HCT116 (cell line): ENCODE measurements at regions not wholly inside any gene's neighbourhood (a gene's known extent, or its start where the extent isn't known, plus 50 kb on each side); places are given as distances from the start of the nearest gene placed in this dataset.

Experiments
- ATAC-seq: fragments of 200-7000 bp; cut with Tn5 transposase; 2 replicates; pipeline ENCODE4 v1.9.1; 2020; ENCODE audit warnings: mild to moderate bottlenecking, moderate library complexity
- BruUV-seq: library from RNA; stranded (reverse); fragments of 400-500 nt; replicated peaks from 2 replicates; lab custom pipeline; 2021; lab: Mats Ljungman, UMichigan
- CTCF ChIA-PET: fragments of 300-600 bp; sonication (Branson Sonifier 250); formaldehyde crosslinking; loops from one replicate; lab custom pipeline; 2021; ENCODE audit warnings: antibody characterized with exemption; lab: Charles Lee
- POLR2A ChIA-PET: fragments of 300-600, 350-600 bp; sonication (Branson Sonifier 250); formaldehyde crosslinking; loops from one replicate; lab custom pipeline; 2021; ENCODE audit warnings: antibody characterized with exemption; lab: Charles Lee
- RAD21 ChIA-PET, 2 experiments: fragments of 300-600 bp; sonication (Branson Sonifier 250); formaldehyde crosslinking; loops; one replicate each; lab custom pipeline; 2023; ENCODE audit warnings: low total read pairs in 2 of 2; ENCODE audit not compliant: uncharacterized antibody in 2 of 2, unreplicated experiment in 2 of 2, low non-redundant PET in 1 of 2; lab: Charles Lee
- DNase-seq: peaks from one replicate; pipeline ENCODE4 v3.0.0-alpha.2; 2010; ENCODE audit warnings: low read depth, low spot score
- H2AFZ ChIP-seq: fragments of 200-600 bp; shearing (Covaris generic), sonication (generic); 2 replicates; pipeline ENCODE4 v1.6.1; 2017; ENCODE audit warnings: low read depth, mixed run types, mixed read lengths, antibody characterized with exemption, low read length; ENCODE audit not compliant: poor library complexity, severe bottlenecking
- H3K27ac ChIP-seq: 2 replicates; pipeline ENCODE4 v1.5.1; 2012; ENCODE audit warnings: low read depth, low read length
- H3K27me3 ChIP-seq: fragments of 200-600 bp; sonication (generic); 2 replicates; pipeline ENCODE4 v1.6.1; 2016; ENCODE audit warnings: mixed run types, low read length, mixed read lengths; ENCODE audit not compliant: insufficient read depth
- H3K36me3 ChIP-seq, 2 experiments: fragments of 200-500 bp in 1 of 2; fragments of 200-600 bp in 1 of 2; sonication (Bioruptor generic) in 1 of 2; sonication (generic) in 1 of 2; 2 replicates each; pipeline versions ENCODE4 v1.5.1 to v1.6.1; 2014 to 2016; ENCODE audit warnings: low read length in 2 of 2, inconsistent platforms in 1 of 2, mixed read lengths in 1 of 2, mixed run types in 1 of 2; ENCODE audit not compliant: insufficient read depth in 2 of 2, control insufficient read depth in 1 of 2
- H3K4me1 ChIP-seq, 2 experiments: fragments of 200-600 bp in 1 of 2; sonication (generic) in 1 of 2; 2 replicates each; pipeline versions ENCODE4 v1.5.1 to v1.6.1; 2012 to 2017; ENCODE audit warnings: low read length in 2 of 2, inconsistent platforms in 1 of 2, mild to moderate bottlenecking in 1 of 2, mixed read lengths in 1 of 2, mixed run types in 1 of 2, moderate library complexity in 1 of 2; ENCODE audit not compliant: insufficient read depth in 2 of 2, control insufficient read depth in 1 of 2
- H3K4me2 ChIP-seq: fragments of 200-600 bp; sonication (generic); 2 replicates; pipeline ENCODE4 v1.6.1; 2017; ENCODE audit warnings: mixed run types, low read length, mixed read lengths
- H3K4me3 ChIP-seq, 2 experiments: fragments of 200-600 bp in 1 of 2; sonication (generic) in 1 of 2; replicated peaks in 1 of 2; 2 replicates each; pipeline ENCODE4 v1.5.1; 2011 to 2016; ENCODE audit warnings: low read length in 2 of 2, control low read depth in 1 of 2, low read depth in 1 of 2, mild to moderate bottlenecking in 1 of 2, mixed read lengths in 1 of 2, mixed run types in 1 of 2
- H3K79me2 ChIP-seq: fragments of 200-600 bp; sonication (generic); 2 replicates; pipeline ENCODE4 v1.6.1; 2017; ENCODE audit warnings: mild to moderate bottlenecking, mixed run types, low read length, moderate library complexity, mixed read lengths; ENCODE audit not compliant: insufficient read depth
- H3K9ac ChIP-seq: fragments of 200-600 bp; sonication (generic); 2 replicates; pipeline ENCODE4 v1.6.1; 2016; ENCODE audit warnings: low read length, mixed read lengths
- H3K9me2 ChIP-seq: fragments of 200-600 bp; sonication (generic), shearing (Covaris generic); 2 replicates; pipeline ENCODE4 v1.6.1; 2017; ENCODE audit warnings: mixed run types, mild to moderate bottlenecking, moderate library complexity; ENCODE audit not compliant: insufficient read depth
- H3K9me3 ChIP-seq, 2 experiments: fragments of 200-500 bp in 1 of 2; fragments of 200-600 bp in 1 of 2; sonication (Bioruptor generic) in 1 of 2; sonication (generic) in 1 of 2; 2 replicates each; pipeline ENCODE4 v1.6.1; 2014 to 2017; ENCODE audit warnings: low read length in 2 of 2, mixed read lengths in 2 of 2, inconsistent platforms in 1 of 2, low read depth in 1 of 2, mild to moderate bottlenecking in 1 of 2, mixed run types in 1 of 2, moderate library complexity in 1 of 2; ENCODE audit not compliant: control insufficient read depth in 1 of 2, insufficient read depth in 1 of 2
- H4K20me1 ChIP-seq: fragments of 200-600 bp; sonication (generic), shearing (Covaris generic); 2 replicates; pipeline ENCODE4 v1.6.1; 2017; ENCODE audit warnings: mixed run types, mild to moderate bottlenecking, moderate library complexity; ENCODE audit not compliant: insufficient read depth
- CBX3 ChIP-seq: IDR thresholded peaks from 2 replicates; pipeline ENCODE4 v1.6.1; 2012; ENCODE audit warnings: low read depth
- CEBPB ChIP-seq: IDR thresholded peaks from 2 replicates; pipeline ENCODE4 v1.6.1; 2012; ENCODE audit warnings: low read depth
- EGR1 ChIP-seq: IDR thresholded peaks from 2 replicates; pipeline ENCODE4 v1.6.1; 2012; ENCODE audit warnings: low read depth
- ELF1 ChIP-seq: IDR thresholded peaks from 2 replicates; pipeline ENCODE4 v1.6.1; 2012; ENCODE audit warnings: low read depth, borderline replicate concordance
- EZH2 ChIP-seq: fragments of 200-600 bp; sonication (generic); IDR thresholded peaks from 2 replicates; pipeline ENCODE4 v1.6.1; 2017; ENCODE audit warnings: antibody characterized with exemption, mixed run types
- EZH2phosphoT487 ChIP-seq: fragments of 200-600 bp; IDR thresholded peaks from 2 replicates; pipeline ENCODE4 v1.6.1; 2018; ENCODE audit warnings: antibody characterized with exemption, borderline replicate concordance
- FOSL1 ChIP-seq: IDR thresholded peaks from 2 replicates; pipeline ENCODE4 v1.6.1; 2012; ENCODE audit warnings: low read depth
- JUND ChIP-seq: IDR thresholded peaks from 2 replicates; pipeline ENCODE4 v1.6.1; 2012
- POLR2A ChIP-seq: IDR thresholded peaks from 2 replicates; pipeline ENCODE4 v1.7.0; 2011; ENCODE audit warnings: borderline replicate concordance; ENCODE audit not compliant: insufficient read depth, insufficient read length; ENCODE audit errors: extremely low read depth
- RAD21 ChIP-seq: IDR thresholded peaks from 2 replicates; pipeline ENCODE4 v1.6.1; 2012; ENCODE audit warnings: low read depth, mild to moderate bottlenecking
- TCF7L2 ChIP-seq: IDR thresholded peaks from 2 replicates; pipeline ENCODE4 v1.7.0; 2011; ENCODE audit warnings: borderline replicate concordance, inconsistent platforms; ENCODE audit not compliant: insufficient read depth, insufficient read length; ENCODE audit errors: extremely low read depth
- ZFX ChIP-seq: fragments of 450-650 bp; IDR thresholded peaks from 2 replicates; pipeline ENCODE4 v1.6.1; 2017
- intact Hi-C: fragments of 100-400 bp; cut with micrococcal nuclease; formaldehyde crosslinking; loops from 2 replicates; pipeline ENCODE4 v1.10.0; 2022
- TF ChIP-seq, protein P1 (sequence below), 3 experiments: fragments of 200-600 bp in 1 of 3; sonication (generic) in 1 of 3; IDR thresholded peaks in 2 of 3; conservative IDR thresholded peaks in 1 of 3; 2 replicates each; pipeline ENCODE4 v1.5.1; 2012 to 2017; ENCODE audit warnings: low read depth in 2 of 3, low read length in 2 of 3, antibody characterized with exemption in 1 of 3, borderline replicate concordance in 1 of 3, control low read depth in 1 of 3, mild to moderate bottlenecking in 1 of 3, mixed read lengths in 1 of 3, mixed run types in 1 of 3, moderate library complexity in 1 of 3; ENCODE audit not compliant: insufficient read depth in 1 of 3
- TF ChIP-seq, protein P2 (sequence below): IDR thresholded peaks from 2 replicates; pipeline ENCODE4 v1.6.1; 2012

DNA sequence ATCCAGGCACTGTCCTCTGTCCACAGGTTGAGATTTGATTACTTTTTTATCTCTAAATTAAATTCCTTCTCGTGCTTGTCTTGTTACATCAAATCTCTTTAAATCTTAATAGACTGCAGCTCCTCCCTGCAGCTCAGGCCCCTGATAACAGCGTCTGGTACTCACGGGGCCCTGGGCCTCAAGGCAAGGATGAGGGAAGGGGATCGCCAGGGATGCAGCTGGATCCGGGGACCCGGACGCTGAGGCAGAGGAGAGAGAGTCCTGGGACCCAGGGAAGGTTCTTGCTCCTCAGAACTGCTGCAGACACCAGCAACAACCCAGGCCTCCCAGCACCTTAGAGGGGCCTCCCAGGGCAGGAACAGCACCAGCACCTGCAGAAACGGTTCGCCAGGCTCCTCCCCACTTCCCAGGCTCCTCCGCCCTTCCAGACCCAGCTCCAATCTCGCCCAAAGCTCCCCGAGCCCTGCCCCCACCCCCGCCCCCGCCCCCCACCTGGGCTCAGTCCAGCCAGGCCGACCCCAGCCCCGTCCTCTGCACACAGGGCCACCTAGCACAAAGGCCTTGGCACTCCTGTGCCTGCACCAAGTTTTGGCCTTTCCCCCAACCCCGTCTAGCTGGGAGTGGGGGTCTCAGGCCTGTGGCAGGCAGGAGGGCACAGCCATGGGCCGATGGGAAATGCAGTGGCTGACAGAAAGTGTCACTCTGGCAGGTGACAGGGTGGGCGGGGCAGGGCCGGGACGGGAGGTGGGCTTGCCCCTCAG is 60.3 kb upstream of the GALNT9 start:
- no peak for ATAC-seq
- TF ChIP-seq CEBPB (no peak), JUND (no peak), FOSL1 (no peak), POLR2A (no peak), ELF1 (no peak), TCF7L2 (no peak), EZH2phosphoT487 (no peak), EGR1 (no peak), RAD21 (no peak), EZH2 (no peak), ZFX (no peak), CBX3 (no peak)
- TF ChIP-seq, protein P1, sequence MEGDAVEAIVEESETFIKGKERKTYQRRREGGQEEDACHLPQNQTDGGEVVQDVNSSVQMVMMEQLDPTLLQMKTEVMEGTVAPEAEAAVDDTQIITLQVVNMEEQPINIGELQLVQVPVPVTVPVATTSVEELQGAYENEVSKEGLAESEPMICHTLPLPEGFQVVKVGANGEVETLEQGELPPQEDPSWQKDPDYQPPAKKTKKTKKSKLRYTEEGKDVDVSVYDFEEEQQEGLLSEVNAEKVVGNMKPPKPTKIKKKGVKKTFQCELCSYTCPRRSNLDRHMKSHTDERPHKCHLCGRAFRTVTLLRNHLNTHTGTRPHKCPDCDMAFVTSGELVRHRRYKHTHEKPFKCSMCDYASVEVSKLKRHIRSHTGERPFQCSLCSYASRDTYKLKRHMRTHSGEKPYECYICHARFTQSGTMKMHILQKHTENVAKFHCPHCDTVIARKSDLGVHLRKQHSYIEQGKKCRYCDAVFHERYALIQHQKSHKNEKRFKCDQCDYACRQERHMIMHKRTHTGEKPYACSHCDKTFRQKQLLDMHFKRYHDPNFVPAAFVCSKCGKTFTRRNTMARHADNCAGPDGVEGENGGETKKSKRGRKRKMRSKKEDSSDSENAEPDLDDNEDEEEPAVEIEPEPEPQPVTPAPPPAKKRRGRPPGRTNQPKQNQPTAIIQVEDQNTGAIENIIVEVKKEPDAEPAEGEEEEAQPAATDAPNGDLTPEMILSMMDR (IDR thresholded peaks at IDR 0.05 in 2 of 3, conservative IDR thresholded peaks at IDR 0.05 in 1 of 3; ENCODE audit: borderline replicate concordance in 1 of 3, insufficient read depth in 1 of 3, low read depth in 2 of 3, low read length in 2 of 3) = no peak
- TF ChIP-seq, protein P2, sequence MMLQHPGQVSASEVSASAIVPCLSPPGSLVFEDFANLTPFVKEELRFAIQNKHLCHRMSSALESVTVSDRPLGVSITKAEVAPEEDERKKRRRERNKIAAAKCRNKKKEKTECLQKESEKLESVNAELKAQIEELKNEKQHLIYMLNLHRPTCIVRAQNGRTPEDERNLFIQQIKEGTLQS = no peak
- TF ChIP-seq, all 23 proteins: peak for 0
- H3K9me2 ChIP-seq = no peaks in the 10 kb centered on the region
- H3K36me3 ChIP-seq = no peaks in the 10 kb centered on the region
- intact Hi-C loops = loop anchor here (5.0 kb wide), 1 partner anchor 102 kb away; no protein-coding TSS in a partner anchor
- H3K4me3 ChIP-seq = no peak overlapping the region
- BruUV-seq = no TSS peak
- H3K4me1 ChIP-seq = peaks cover 16 to 21% of the 10 kb centered on the region in 2 experiments
- no peak overlapping the region for H2AFZ ChIP-seq
- no peaks in the 10 kb centered on the region for H3K9me3 ChIP-seq
- H3K27me3 ChIP-seq = peaks cover 12% of the 10 kb centered on the region
- RAD21 ChIA-PET = no interaction called here
- DNase-seq = no peak
- no peak overlapping the region for H3K9ac ChIP-seq
- CTCF ChIA-PET = no interaction called here
- H3K79me2 ChIP-seq = no peaks in the 10 kb centered on the region
- POLR2A ChIA-PET = no interaction called here
- no peaks in the 10 kb centered on the region for H4K20me1 ChIP-seq
- no peak overlapping the region for H3K4me2 ChIP-seq
- H3K27ac ChIP-seq = no peak overlapping the region
